ENCODE measurements at regions not wholly inside any gene's neighbourhood (a gene's known extent, or its start where the extent isn't known, plus 50 kb on each side); places are given as distances from the start of the nearest gene placed in this dataset.

DNA sequence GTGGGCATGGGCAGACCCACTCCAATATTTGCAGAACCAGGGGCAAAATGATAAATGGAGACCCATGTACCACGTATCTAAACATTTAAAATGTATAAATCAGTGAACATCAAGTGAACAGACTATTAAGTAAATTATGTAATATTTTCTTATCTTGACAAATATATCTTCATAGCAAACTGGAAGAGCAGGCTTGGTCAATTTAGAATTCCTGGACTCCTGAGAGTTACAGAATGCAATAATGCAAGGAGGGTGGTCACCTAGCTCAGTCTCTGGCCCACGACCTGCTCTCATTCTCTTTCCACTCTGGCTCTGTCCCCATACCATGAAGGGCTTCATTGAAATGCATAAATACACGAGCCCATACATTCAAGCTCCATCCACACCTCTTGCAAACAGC lies 398.0 kb downstream of the ENC1 start:
- TF ChIP-seq, protein P1, sequence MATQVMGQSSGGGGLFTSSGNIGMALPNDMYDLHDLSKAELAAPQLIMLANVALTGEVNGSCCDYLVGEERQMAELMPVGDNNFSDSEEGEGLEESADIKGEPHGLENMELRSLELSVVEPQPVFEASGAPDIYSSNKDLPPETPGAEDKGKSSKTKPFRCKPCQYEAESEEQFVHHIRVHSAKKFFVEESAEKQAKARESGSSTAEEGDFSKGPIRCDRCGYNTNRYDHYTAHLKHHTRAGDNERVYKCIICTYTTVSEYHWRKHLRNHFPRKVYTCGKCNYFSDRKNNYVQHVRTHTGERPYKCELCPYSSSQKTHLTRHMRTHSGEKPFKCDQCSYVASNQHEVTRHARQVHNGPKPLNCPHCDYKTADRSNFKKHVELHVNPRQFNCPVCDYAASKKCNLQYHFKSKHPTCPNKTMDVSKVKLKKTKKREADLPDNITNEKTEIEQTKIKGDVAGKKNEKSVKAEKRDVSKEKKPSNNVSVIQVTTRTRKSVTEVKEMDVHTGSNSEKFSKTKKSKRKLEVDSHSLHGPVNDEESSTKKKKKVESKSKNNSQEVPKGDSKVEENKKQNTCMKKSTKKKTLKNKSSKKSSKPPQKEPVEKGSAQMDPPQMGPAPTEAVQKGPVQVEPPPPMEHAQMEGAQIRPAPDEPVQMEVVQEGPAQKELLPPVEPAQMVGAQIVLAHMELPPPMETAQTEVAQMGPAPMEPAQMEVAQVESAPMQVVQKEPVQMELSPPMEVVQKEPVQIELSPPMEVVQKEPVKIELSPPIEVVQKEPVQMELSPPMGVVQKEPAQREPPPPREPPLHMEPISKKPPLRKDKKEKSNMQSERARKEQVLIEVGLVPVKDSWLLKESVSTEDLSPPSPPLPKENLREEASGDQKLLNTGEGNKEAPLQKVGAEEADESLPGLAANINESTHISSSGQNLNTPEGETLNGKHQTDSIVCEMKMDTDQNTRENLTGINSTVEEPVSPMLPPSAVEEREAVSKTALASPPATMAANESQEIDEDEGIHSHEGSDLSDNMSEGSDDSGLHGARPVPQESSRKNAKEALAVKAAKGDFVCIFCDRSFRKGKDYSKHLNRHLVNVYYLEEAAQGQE (IDR thresholded peaks at IDR 0.05; ENCODE audit: unreplicated experiment): no peak
- no peak for TF ChIP-seq POLR2AphosphoS5 (IDR thresholded peaks at IDR 0.05; ENCODE audit: low read depth)
- TF ChIP-seq, protein P2, sequence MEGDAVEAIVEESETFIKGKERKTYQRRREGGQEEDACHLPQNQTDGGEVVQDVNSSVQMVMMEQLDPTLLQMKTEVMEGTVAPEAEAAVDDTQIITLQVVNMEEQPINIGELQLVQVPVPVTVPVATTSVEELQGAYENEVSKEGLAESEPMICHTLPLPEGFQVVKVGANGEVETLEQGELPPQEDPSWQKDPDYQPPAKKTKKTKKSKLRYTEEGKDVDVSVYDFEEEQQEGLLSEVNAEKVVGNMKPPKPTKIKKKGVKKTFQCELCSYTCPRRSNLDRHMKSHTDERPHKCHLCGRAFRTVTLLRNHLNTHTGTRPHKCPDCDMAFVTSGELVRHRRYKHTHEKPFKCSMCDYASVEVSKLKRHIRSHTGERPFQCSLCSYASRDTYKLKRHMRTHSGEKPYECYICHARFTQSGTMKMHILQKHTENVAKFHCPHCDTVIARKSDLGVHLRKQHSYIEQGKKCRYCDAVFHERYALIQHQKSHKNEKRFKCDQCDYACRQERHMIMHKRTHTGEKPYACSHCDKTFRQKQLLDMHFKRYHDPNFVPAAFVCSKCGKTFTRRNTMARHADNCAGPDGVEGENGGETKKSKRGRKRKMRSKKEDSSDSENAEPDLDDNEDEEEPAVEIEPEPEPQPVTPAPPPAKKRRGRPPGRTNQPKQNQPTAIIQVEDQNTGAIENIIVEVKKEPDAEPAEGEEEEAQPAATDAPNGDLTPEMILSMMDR (conservative IDR thresholded peaks at IDR 0.05; ENCODE audit: low read depth in 2 of 2): no peak
- no peak for TF ChIP-seq EZH2phosphoT487 (IDR thresholded peaks at IDR 0.05; ENCODE audit: unreplicated experiment)
- no peak for TF ChIP-seq CREB1 (CRISPR knock-in tag; IDR thresholded peaks at IDR 0.05; ENCODE audit: low read depth)
- no peak for TF ChIP-seq EZH2 (IDR thresholded peaks at IDR 0.05; ENCODE audit: low read depth, unreplicated experiment)
- no peak for TF ChIP-seq ZNF114 (CRISPR knock-in tag; IDR thresholded peaks at IDR 0.05)
- no peak for TF ChIP-seq NANOG (IDR thresholded peaks at IDR 0.05; ENCODE audit: borderline replicate concordance)
- TF ChIP-seq JUNB (IDR thresholded peaks at IDR 0.05; ENCODE audit: unreplicated experiment): no peak
- TF ChIP-seq STAT1 (IDR thresholded peaks at IDR 0.05; ENCODE audit: unreplicated experiment): no peak
- TF ChIP-seq, protein P3, sequence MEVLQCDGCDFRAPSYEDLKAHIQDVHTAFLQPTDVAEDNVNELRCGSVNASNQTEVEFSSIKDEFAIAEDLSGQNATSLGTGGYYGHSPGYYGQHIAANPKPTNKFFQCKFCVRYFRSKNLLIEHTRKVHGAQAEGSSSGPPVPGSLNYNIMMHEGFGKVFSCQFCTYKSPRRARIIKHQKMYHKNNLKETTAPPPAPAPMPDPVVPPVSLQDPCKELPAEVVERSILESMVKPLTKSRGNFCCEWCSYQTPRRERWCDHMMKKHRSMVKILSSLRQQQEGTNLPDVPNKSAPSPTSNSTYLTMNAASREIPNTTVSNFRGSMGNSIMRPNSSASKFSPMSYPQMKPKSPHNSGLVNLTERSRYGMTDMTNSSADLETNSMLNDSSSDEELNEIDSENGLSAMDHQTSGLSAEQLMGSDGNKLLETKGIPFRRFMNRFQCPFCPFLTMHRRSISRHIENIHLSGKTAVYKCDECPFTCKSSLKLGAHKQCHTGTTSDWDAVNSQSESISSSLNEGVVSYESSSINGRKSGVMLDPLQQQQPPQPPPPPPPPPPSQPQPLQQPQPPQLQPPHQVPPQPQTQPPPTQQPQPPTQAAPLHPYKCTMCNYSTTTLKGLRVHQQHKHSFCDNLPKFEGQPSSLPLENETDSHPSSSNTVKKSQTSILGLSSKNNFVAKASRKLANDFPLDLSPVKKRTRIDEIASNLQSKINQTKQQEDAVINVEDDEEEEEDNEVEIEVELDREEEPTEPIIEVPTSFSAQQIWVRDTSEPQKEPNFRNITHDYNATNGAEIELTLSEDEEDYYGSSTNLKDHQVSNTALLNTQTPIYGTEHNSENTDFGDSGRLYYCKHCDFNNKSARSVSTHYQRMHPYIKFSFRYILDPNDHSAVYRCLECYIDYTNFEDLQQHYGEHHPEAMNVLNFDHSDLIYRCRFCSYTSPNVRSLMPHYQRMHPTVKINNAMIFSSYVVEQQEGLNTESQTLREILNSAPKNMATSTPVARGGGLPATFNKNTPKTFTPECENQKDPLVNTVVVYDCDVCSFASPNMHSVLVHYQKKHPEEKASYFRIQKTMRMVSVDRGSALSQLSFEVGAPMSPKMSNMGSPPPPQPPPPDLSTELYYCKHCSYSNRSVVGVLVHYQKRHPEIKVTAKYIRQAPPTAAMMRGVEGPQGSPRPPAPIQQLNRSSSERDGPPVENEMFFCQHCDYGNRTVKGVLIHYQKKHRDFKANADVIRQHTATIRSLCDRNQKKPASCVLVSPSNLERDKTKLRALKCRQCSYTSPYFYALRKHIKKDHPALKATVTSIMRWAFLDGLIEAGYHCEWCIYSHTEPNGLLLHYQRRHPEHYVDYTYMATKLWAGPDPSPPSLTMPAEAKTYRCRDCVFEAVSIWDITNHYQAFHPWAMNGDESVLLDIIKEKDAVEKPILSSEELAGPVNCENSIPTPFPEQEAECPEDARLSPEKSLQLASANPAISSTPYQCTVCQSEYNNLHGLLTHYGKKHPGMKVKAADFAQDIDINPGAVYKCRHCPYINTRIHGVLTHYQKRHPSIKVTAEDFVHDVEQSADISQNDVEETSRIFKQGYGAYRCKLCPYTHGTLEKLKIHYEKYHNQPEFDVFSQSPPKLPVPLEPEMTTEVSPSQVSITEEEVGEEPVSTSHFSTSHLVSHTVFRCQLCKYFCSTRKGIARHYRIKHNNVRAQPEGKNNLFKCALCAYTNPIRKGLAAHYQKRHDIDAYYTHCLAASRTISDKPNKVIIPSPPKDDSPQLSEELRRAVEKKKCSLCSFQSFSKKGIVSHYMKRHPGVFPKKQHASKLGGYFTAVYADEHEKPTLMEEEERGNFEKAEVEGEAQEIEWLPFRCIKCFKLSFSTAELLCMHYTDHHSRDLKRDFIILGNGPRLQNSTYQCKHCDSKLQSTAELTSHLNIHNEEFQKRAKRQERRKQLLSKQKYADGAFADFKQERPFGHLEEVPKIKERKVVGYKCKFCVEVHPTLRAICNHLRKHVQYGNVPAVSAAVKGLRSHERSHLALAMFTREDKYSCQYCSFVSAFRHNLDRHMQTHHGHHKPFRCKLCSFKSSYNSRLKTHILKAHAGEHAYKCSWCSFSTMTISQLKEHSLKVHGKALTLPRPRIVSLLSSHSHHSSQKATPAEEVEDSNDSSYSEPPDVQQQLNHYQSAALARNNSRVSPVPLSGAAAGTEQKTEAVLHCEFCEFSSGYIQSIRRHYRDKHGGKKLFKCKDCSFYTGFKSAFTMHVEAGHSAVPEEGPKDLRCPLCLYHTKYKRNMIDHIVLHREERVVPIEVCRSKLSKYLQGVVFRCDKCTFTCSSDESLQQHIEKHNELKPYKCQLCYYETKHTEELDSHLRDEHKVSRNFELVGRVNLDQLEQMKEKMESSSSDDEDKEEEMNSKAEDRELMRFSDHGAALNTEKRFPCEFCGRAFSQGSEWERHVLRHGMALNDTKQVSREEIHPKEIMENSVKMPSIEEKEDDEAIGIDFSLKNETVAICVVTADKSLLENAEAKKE (CRISPR knock-in tag; IDR thresholded peaks at IDR 0.05): no peak
- TF ChIP-seq, protein P4, sequence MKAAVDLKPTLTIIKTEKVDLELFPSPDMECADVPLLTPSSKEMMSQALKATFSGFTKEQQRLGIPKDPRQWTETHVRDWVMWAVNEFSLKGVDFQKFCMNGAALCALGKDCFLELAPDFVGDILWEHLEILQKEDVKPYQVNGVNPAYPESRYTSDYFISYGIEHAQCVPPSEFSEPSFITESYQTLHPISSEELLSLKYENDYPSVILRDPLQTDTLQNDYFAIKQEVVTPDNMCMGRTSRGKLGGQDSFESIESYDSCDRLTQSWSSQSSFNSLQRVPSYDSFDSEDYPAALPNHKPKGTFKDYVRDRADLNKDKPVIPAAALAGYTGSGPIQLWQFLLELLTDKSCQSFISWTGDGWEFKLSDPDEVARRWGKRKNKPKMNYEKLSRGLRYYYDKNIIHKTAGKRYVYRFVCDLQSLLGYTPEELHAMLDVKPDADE (IDR thresholded peaks at IDR 0.05): no peak
- no peak for TF ChIP-seq ZNF331 (CRISPR knock-in tag; IDR thresholded peaks at IDR 0.05; ENCODE audit: low read depth)

Measured in GM23338 (cell line).